Natural killer cell (primary cell): ENCODE measurements at regions not wholly inside any gene's neighbourhood (a gene's known extent, or its start where the extent isn't known, plus 50 kb on each side); places are given as distances from the start of the nearest gene placed in this dataset.
A peak's percentile ranks its signal among the peaks of the same experiment; 100 is the strongest.

Experiments
- ATAC-seq, 3 donors: fragments of 150-1000 bp in 2 of 3; fragments of 200-7000 bp in 1 of 3; cut with Tn5 transposase; 1 replicate in 1 of 3; 2 replicates in 2 of 3; pipeline ENCODE4 v1.10.0; 2021; ENCODE audit warnings: mild to moderate bottlenecking in 2 of 3, moderate library complexity in 2 of 3
- DNase-seq, 2 donors: peaks; one replicate each; pipeline versions ENCODE4 v3.0.0 to v3.0.0-alpha.2; 2013 to 2021; ENCODE audit warnings: mixed read lengths in 1 of 2
- H3K27ac ChIP-seq: one replicate; pipeline ENCODE4 v1.5.1; 2013; ENCODE audit warnings: mild to moderate bottlenecking, low read length
- H3K27me3 ChIP-seq: one replicate; pipeline ENCODE4 v1.6.1; 2013; ENCODE audit warnings: low read length; ENCODE audit not compliant: control insufficient read depth, insufficient read depth
- H3K36me3 ChIP-seq: one replicate; pipeline ENCODE4 v1.6.1; 2013; ENCODE audit warnings: low read length; ENCODE audit not compliant: control insufficient read depth, insufficient read depth
- H3K4me1 ChIP-seq: one replicate; pipeline ENCODE4 v1.6.1; 2013; ENCODE audit warnings: low read length; ENCODE audit not compliant: control insufficient read depth, insufficient read depth
- H3K4me3 ChIP-seq: one replicate; pipeline ENCODE4 v1.5.1; 2013; ENCODE audit warnings: low read length
- H3K9me3 ChIP-seq: one replicate; pipeline ENCODE4 v1.6.1; 2013; ENCODE audit warnings: low read length; ENCODE audit not compliant: control insufficient read depth, insufficient read depth
- H3K27ac Mint-ChIP-seq, 2 donors: one replicate each; pipeline ENCODE4 v1.8.0; 2022; ENCODE audit warnings: mild to moderate bottlenecking in 2 of 2, mixed read lengths in 2 of 2, moderate library complexity in 1 of 2
- H3K27me3 Mint-ChIP-seq, 2 donors: one replicate each; pipeline ENCODE4 v1.8.0; 2022; ENCODE audit warnings: low read depth in 2 of 2, mixed read lengths in 2 of 2
- H3K36me3 Mint-ChIP-seq: one replicate; pipeline ENCODE4 v1.8.0; 2022; ENCODE audit warnings: mixed read lengths
- H3K4me1 Mint-ChIP-seq, 2 donors: one replicate each; pipeline ENCODE4 v1.8.0; 2022; ENCODE audit warnings: mixed read lengths in 2 of 2
- H3K4me3 Mint-ChIP-seq: one replicate; pipeline ENCODE4 v1.8.0; 2022; ENCODE audit warnings: mild to moderate bottlenecking, moderate library complexity, mixed read lengths
- H3K9me3 Mint-ChIP-seq, 2 donors: one replicate each; pipeline ENCODE4 v1.8.0; 2022; ENCODE audit warnings: mixed read lengths in 2 of 2
- CTCF ChIP-seq: fragments of 200-600 bp; IDR thresholded peaks from one replicate; pipeline ENCODE4 v1.8.0; 2022; ENCODE audit warnings: antibody characterized with exemption
- WGBS: methylation state at CpG from one replicate; pipeline ENCODE4 v1.1.7; 2013; ENCODE audit warnings: missing lambda C conversion rate; ENCODE audit not compliant: insufficient coverage; 5-methylcytosine and 5-hydroxymethylcytosine counted together
- intact Hi-C: fragments of 100-400 bp; cut with micrococcal nuclease; formaldehyde crosslinking; loops from one replicate; pipeline ENCODE4 v1.14.2; 2022

- Histone ChIP-seq H3K9me3 (no peaks in the 10 kb centered on the region), H3K36me3 (no peaks in the 10 kb centered on the region), H3K4me1 (peaks cover 22% of the 10 kb centered on the region), H3K27me3 (no peaks in the 10 kb centered on the region), H3K4me3 (no peak overlapping the region), H3K27ac (peak overlapping the region; percentile 57)
- Mint-ChIP-seq H3K27me3 (no peaks in the 10 kb centered on the region), H3K4me1 (peaks cover 73 to 75% of the 10 kb centered on the region in 2 donors), H3K36me3 (peaks cover 8% of the 10 kb centered on the region), H3K27ac (peak overlapping the region; percentile 71 to 72), H3K9me3 (peaks cover 0 to 3% of the 10 kb centered on the region in 2 donors), H3K4me3 (peak overlapping the region; percentile 72)
- WGBS = 36% methylated on average over 3 of the region's 3 CpGs
- DNase-seq (no peak), ATAC-seq (peak in 2 of 3 donors; percentile 30)
- no peak for TF ChIP-seq CTCF
- intact Hi-C loops = loop anchor here (2.0 kb wide), 1 partner anchor 268 kb away; no protein-coding TSS in a partner anchor
Observed at GRCh38 chr21:28790335-28790734, 202.3 kb downstream of the LTN1 start.

DNA sequence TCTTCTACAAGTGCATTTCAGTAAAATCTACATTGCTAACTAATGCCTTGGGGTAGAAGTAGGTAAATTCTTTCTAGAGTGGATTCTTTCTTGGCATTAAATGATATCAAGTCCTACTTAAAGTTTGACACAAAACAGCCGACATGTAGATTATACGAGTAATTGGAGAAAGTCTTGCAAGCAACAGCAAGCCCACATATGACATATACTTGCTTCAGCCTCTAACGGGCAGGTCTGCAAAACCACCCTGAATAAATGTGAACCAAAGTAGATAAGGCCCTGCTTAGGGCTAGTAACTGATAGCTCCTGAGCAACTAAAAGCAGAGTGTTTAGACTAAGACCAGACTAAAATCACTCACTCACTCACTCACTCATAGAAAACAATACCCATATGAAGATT is 203.2 kb downstream of the LTN1 start:
- Mint-ChIP-seq H3K4me3 (peak overlapping the region; percentile 64), H3K27ac (peak overlapping the region; percentile 71 to 72), H3K9me3 (peaks cover 0 to 3% of the 10 kb centered on the region in 2 donors), H3K36me3 (peaks cover 14% of the 10 kb centered on the region), H3K27me3 (no peaks in the 10 kb centered on the region), H3K4me1 (peaks cover 81 to 83% of the 10 kb centered on the region in 2 donors)
- intact Hi-C loops = no loop called here
- ATAC-seq = peak in 1 of 3 donors; percentile 19
- TF ChIP-seq CTCF = no peak
- Histone ChIP-seq H3K27me3 (no peaks in the 10 kb centered on the region), H3K4me1 (peaks cover 28% of the 10 kb centered on the region), H3K4me3 (no peak overlapping the region), H3K36me3 (no peaks in the 10 kb centered on the region), H3K27ac (peak overlapping the region; percentile 24), H3K9me3 (peaks cover 3% of the 10 kb centered on the region)
- DNase-seq = no peak
- WGBS = 60% methylated on average over 3 of the region's 3 CpGs

- peak overlapping the region; percentile 71 to 72 for H3K27ac Mint-ChIP-seq
- peaks cover 14% of the 10 kb centered on the region for H3K36me3 Mint-ChIP-seq
- Histone ChIP-seq H3K9me3 (peaks cover 3% of the 10 kb centered on the region), H3K36me3 (no peaks in the 10 kb centered on the region), H3K27me3 (no peaks in the 10 kb centered on the region), H3K4me3 (no peak overlapping the region), H3K27ac (no peak overlapping the region), H3K4me1 (peaks cover 28% of the 10 kb centered on the region)
- TF ChIP-seq CTCF = no peak
- DNase-seq (no peak), ATAC-seq (no peak)
- peaks cover 75 to 76% of the 10 kb centered on the region in 2 donors for H3K4me1 Mint-ChIP-seq
- no peaks in the 10 kb centered on the region for H3K27me3 Mint-ChIP-seq
- no peak overlapping the region for H3K4me3 Mint-ChIP-seq
- no CpG with 5 or more reads among the region's 6 CpGs for WGBS
- H3K9me3 Mint-ChIP-seq = peaks cover 0 to 3% of the 10 kb centered on the region in 2 donors
- intact Hi-C loops = no loop called here
Observed at GRCh38 chr21:28788030-28788429, 204.6 kb downstream of the LTN1 start.

DNA sequence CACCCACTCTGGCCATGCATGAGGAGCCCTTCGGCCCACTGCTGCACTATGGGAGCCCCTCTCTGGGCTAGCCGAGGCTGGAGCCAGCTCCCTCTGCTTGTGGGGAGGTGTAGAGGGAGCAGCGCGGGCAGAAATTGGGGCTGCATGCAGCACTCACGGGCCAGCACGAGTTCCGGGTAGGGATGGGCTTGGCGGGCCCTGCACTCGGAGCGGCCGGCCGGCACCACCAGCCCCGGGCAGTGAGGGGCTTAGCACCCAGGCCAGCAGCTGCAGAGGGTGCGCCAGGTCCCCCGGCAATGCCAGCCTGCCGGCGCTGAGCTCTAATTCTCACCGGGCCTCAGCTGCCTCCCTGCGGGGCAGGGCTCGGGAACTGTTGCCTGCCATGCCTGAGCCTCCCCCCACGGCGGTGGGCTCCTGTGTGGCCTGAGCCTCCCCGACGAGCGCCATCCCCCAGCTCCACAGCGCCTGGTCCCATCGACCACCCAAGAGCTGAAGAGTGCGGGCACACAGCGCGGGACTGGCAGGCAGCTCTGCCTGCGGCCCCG is 209.0 kb downstream of the LTN1 start:
- no peak for TF ChIP-seq CTCF
- peaks cover 0 to 3% of the 10 kb centered on the region in 2 donors for H3K9me3 Mint-ChIP-seq
- H3K36me3 Mint-ChIP-seq = peaks cover 14% of the 10 kb centered on the region
- intact Hi-C loops = no loop called here
- H3K36me3 ChIP-seq = peaks cover 4% of the 10 kb centered on the region
- no peak for DNase-seq
- peaks cover 15% of the 10 kb centered on the region for H3K4me1 ChIP-seq
- peaks cover 65 to 67% of the 10 kb centered on the region in 2 donors for H3K4me1 Mint-ChIP-seq
- H3K27ac Mint-ChIP-seq = no peak overlapping the region
- no peaks in the 10 kb centered on the region for H3K27me3 Mint-ChIP-seq
- H3K9me3 ChIP-seq = peaks cover 3% of the 10 kb centered on the region
- H3K27me3 ChIP-seq = no peaks in the 10 kb centered on the region
- no peak overlapping the region for H3K27ac ChIP-seq
- 95% methylated on average over 32 of the region's 32 CpGs for WGBS
- no peak overlapping the region for H3K4me3 ChIP-seq
- no peak overlapping the region for H3K4me3 Mint-ChIP-seq
- ATAC-seq = no peak
